ENCODE measurements at regions not wholly inside any gene's neighbourhood (a gene's known extent, or its start where the extent isn't known, plus 50 kb on each side); places are given as distances from the start of the nearest gene placed in this dataset.

DNA sequence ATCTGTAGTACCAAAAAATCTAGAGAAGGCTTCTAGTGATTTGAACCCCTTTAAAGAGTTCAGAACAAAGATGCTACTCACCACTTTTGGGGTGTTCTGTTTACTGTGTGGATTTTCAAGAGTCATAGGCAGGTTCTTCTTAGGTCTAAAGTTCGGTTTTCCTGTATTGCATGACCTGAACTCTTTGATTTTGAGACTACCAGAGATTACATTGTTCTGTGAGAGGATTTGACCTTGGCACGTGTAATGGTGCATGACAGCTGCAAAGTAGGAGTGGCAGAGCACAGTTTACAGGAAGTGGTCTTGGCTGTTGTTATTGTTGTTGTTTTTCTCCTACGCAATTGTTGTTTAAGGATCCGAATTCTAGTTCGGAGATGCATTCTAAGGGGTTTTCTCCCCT is 592.7 kb downstream of the EPHA7 start:
- DNase-seq, result no peak

DNA sequence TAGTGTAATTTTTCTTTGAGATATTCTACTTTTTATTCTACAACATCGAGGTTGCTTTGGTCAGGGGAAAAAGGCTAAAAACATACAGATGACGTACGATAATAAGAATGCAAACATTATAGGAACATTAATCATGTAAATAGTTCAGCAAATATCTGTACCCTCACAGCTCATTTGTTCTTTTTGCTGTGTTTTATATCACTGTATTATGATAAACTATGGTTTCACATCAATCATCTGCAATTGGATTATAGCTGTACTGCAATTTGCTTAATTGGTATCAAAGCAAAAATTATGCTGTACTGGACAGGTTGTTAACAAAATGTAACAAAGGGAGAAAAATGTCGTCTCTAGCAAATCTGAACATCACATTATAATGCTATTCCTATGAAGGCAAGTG is 597.1 kb downstream of the EPHA7 start:
- no peak for DNase-seq

DNA sequence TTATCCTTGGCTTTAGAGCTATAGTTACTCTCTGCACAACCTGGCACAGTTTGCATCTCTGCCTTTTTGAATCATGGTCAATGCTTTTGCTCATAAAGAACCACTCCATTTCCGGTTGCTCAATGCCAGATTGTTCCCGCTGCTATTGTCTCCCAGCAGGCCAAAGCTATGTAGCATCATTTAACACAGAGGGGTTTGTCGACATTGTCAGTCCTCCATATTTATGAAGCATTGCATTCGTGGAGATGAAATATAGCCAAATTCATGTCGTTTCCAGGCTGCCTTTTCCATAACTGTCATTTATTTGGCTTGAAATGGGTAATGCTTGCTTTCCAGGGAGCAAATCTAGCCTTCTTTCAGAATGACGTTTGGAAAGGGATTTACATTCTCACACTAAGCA is 598.8 kb downstream of the EPHA7 start:
- no peak for DNase-seq

DNA sequence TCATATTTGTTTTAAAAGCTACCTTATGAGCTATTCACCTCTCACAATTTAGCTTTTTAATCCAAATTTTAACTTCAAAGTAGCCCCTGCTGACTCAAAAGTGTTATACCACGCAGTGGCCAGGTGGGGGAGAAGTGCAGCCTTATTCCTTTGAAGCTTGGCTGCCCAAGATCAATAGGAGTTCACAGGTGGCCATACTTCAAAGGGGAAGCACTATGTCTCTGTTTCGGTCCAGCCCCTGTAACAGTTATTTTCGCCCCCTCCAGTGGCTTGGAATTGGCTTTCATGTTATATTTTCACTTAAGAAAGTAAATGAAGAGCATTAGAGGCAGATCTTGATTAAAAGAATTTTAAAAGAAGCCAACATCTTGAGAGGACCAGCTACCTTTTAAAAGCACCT is 608.4 kb downstream of the EPHA7 start:
- DNase-seq, result peak in 1 of 2 donors; percentile 12

DNA sequence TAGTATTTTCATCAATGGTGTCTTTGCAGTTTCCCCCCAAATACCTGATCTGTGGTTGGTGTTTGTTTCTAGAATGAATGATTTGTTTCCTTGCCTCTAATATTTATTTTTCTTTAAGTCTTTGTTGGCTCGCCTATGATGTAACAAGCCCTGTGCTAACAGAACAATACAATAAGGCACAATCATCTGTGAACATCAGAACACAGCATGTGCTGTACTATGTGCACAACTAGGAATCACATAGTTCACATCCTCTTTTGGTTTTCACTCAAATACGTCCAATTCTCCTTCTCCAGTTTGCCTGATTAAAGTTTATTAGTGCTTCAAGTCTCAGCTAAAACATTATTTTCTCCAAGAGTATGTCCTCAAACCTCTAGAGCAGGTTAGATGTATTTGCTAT is 613.1 kb downstream of the EPHA7 start:
- DNase-seq, result no peak

DNA sequence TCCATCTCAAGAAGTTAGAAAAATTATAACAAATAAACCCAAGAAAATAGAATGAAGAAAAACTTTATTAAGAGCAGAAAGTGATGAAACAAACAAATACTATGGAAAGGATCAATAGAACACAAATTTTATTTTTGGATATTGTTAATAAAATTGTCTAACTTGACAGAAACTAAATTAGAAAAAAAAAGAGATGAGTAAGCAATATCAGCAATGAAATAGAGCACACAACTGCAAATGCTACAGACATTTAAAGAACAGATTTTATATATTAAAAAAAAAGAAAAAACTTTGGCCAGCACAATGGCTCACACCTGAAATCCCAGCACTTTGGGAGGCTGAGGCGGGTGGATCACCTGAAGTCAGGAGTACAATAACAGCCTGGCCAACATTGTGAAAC is 628.0 kb downstream of the EPHA7 start:
- no peak for DNase-seq

DNA sequence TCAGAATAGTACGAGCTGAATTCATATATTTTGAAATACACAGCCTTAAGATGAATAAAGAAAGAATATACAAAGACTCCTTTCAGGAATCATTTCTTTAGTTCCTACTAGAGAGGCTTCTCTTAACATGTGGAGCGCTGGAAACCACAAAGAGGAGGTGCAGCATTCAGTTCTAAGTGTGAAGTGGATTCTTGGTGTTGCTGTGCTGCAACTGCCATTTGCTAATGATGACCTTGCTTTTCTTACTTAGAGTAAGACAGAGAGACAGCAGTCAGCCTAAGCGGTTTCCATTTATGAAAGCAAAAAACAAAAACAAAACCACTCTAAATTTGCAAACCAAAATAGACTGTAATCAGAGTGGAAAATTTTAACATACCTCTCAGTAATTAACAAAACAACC is 629.0 kb downstream of the EPHA7 start:
- no peak for DNase-seq

DNA sequence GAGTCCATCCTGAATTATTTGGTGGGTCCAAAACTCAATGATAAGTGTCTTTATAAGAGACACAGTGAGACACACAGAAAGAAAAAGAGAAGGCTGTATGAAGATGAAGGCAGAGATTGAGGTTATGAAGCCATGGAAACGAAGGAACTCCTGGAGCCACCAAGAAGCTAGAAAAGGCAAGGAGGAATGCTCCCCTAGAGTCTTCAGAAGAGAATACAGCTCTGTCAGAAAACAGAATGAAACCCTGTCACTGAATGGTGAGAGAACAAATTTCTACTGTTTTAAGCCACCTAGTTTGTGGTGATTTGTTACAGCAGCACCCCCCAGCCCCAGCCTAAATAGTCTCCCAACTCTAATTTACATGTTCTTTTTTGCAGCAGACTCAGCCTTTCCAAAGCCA is 635.1 kb downstream of the EPHA7 start:
- DNase-seq, result no peak

DNA sequence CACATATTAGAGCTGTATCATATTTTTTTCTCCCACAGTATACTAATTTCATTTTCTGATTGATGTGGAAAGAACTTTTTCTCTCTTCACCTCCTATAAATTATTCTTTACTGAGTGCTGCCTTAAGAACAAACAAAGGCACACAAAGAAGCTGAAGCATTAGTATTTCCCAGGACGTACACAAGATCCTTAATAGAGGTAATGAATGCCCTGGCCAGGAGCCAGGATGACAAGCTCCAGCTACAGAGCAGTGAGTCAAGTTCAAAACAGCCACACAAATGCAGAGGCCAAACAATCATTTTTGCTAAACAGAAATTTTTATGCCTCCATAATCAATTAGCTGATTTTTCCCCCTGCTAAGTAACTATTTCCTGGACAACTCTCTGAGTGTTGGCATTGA is 639.6 kb downstream of the EPHA7 start:
- DNase-seq, result peak; percentile 10 to 21

DNA sequence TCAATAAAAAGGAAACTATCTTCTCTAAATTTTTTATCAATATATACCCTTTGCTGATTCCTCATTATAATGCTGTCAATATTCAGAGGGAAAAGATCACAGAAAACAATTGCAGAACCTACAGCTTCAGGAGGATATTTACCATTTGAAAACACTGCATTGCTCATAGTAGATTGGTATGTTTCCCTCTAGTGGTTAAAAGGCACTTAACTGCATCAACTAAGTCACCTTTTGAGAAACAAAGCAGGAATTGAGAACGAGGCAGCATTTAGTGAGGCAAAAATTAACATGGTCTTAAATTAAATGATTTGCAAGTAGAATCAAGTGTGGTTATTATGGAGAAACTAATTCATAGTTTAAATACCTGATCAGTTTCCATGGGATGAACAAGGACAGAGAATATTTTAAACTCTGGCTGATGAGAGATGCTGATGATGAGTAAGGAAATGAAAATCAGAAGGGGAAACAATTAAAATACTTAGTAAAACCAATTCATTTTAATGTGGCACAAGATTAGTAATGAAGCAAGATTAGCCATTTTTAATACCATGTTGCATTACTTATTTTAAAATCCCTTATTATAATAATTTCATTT is 642.1 kb downstream of the EPHA7 start:
- peak; percentile 10 to 19 for DNase-seq

DNA sequence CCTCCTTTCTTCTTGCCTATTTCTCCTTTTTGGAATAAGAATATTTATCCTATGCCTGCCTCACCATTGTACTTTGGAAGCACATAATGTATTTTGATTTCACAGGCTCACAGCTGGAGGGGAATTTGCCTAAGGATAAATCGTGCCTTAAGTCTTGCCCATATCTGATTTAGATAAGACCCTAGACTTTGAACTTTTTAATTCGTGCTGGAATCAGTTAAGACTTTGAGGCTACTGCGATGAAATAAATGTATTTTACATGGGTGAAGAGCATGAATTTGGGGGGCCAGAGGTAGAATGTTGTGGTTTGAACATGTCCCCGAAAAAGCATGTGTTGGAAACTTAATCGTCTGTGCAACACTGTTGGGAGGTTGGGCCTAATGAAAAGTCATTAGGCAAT is 648.8 kb downstream of the EPHA7 start:
- no peak for DNase-seq

DNA sequence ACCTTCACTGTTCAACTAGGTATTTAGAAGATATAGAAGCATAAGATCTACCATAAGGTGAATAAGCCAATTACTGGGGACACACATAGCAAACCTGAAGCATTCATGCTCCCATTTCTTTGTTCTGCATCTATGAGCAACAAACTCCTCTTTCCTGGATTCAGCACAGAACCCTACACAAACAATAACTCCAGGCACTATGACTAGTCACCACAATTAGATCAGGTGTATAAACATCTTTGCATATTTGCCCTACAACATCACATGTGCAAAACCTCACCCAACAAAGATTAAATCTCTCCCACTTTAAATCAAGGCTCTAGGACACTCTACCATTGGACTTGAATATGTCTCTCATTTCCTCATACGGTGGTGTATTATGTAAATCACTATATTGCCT is 652.3 kb downstream of the EPHA7 start:
- DNase-seq, result no peak

DNA sequence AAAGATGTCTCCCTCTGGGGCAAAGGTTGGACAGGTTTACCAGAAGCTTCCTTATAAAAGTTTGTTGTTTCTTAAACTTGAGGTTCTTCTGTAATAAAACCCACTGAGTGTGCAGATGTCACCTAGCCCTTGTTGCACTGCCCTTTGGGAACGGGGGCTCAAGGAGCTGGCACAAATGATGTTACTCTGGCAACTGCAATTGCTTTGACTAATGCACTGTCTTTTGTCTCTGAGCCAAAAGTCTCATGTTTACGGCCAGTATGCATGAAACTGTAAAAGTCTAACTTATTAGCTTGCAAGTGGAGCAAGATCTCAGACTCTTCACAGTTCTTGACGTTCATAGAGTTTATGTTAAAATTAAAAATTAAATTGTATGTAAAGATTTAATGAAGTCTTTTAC is 655.7 kb downstream of the EPHA7 start:
- DNase-seq, result no peak

DNA sequence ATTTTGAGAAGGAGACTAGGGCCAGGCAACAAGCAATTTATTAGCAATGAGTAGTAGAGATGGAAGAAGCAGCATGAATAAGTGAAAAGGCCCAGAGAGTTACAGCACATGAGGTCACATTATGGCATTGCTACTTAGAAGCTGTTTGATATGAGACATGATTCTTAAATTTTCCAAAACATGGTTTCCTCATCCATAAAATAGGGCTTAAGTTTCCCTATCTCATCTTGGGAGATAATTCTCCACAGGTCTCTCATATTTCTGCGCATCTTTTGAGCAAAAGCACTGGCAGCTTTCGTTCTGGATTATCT is 656.1 kb downstream of the EPHA7 start:
- no peak for DNase-seq

DNA sequence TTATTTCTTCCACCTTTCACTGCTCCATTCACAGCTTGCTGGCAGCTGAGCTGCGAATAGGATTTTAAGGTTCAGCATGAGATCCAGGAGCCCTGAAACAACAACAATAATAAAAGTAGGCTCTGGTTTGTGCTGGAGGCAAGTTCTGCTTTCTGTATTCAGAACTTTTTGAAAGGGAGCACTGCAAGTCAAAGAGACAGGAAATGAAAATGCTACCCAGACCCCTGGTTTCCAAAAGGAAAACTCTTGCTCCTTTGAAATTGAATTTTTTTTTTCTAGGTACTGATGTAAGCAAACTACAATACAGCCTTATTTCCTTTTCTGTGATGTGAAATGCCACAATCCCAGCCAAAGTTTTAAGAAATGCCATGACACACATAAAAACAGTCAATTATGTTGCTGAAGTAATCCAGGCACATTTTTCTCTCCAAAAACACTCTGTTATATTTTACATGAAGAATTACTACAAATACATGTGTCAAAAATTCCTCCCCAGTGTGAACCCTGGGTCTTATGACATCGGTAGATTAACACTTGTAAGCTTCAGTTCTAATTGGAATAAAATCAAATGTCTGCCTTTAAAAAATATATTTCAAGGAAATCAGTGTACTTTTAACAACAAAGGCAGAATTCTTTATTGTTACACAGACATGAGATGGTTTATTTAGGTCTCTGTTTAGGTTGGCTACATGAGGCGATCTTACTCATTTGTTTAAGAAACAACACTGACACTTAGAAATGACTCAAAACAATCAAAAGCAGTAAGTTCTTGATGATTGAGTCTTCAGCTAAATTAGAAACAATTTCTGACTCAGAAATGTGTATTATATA is 656.7 kb downstream of the EPHA7 start:
- no peak for DNase-seq

DNA sequence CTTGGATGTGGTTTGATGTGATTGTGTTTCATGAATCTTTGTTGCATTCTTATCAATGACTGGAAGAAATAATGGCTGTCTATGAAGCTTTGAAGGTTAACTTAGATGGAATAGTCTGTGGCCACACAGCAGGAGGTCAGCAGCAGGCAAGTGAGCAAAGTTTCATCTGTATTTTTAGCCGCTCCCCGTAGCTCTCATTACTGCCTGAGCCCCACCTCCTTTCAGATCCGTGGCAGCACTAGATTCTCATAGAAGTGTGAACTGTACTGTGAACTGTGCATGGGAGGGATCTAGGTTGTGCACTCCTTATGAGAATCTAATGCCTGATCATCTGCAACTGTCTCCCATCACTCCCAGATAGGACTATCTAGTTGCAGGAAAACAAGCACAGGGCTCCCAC is 660.2 kb downstream of the EPHA7 start:
- DNase-seq, result no peak

DNA sequence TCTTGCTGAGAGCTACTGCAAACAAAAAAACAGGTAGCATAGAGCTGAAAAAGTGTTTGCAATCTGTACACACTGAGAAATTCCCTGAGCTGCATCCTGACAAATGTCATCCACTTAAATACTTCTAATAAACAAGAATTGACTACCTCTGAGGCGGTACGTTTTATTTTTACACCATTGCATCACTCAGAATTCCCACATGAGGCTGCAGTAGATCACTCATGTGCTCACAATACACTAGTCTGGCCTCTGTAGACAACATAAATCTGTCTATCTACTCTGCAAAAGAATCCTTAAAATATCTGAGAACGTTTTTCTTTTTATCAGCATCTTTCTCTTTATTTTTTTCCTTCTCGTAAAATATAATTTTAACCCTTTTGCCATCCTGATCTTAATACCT is 661.4 kb downstream of the EPHA7 start:
- DNase-seq, result no peak

DNA sequence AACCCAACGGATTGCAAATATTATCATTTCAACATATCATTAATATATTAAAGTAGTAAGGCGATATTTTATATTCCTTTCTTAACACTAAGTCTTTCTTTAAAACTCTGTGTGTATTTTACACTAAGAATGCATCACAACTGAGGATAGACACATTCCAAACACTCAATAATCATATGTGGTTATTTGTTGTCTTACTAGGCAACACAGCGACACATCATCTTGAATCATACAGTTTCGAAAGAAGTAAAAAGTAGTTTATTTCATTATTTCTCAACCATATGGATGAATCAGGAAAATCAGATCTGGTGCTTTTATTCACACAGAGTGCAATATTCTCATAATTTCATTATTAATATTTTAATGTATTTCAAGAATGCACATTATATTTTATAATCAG is 662.4 kb downstream of the EPHA7 start:
- DNase-seq, result no peak

DNA sequence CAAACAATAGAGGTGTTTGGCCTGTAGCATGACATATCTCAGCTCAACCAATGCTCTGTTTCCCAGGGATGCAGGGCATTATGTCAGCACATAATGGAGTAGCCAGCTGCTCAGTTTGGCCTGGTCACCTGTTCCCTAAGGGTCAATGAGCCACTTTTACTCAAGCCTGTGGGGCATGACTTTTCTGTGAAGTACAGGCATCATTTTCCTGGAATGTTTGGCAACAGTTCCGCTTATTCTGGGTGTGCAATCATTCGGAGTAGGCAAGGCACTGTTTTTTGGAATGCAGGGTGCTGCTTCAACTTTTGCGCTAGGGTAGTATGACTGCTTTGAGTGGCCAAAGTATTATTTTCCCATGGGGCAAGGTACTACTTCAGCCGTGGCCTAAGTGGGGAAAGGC is 665.4 kb downstream of the EPHA7 start:
- DNase-seq, result no peak

DNA sequence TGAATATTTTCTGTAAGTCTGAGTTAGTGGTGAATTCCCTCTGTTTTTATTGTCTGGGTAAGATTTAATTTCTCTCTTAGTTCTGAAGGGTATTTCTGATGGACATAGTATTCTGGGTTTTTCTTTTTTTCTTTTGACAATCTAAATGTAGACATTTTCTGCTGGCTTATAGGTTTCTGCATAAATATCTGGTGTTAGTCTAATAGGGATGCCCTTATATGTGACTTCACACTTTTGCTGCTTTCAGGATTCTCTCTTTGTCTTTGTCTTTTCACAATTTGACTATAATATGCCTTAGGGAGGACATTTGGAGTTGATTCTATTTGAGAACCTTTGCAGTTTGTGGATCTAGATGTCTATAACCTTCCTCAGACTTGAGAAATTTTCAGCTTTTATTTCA is 667.2 kb downstream of the EPHA7 start:
- DNase-seq, result no peak

DNA sequence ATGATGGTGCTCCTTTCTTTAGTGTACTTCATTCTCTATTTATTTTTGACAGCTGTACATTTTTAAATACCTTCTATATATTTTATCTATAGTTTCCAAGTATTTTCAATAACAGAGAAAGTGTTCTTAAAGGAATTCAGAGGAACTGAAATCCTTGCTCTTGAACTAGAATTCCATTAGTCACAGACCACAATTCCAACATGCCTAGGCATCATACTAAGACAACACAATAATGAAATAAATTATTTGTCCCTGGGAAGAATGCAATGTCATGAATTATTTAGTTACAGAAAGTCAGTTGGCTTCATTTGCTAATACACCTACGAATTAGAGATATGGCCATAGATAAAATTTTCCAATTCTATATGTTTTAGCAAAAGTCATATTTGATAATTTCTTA is 671.2 kb downstream of the EPHA7 start:
- no peak for DNase-seq

DNA sequence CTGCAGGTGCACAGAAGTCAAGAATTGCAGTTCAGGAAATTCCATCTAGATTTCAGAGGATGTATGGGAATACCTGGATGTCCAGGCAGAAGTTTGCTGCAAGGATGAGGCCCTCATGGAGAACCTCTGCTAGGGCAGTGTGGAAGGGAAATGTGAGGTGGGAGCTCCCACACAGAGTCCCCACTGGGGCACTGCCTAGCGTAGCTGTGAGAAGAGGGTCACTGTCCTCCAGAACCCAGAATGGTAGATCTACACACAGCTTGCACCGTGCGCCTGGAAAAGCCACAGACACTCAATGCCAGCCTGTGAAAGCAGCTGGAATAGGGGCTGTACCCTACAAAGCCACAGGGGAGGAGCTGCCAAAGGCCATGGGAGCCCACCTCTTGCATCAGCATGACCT is 681.4 kb downstream of the EPHA7 start:
- no peak for DNase-seq

DNA sequence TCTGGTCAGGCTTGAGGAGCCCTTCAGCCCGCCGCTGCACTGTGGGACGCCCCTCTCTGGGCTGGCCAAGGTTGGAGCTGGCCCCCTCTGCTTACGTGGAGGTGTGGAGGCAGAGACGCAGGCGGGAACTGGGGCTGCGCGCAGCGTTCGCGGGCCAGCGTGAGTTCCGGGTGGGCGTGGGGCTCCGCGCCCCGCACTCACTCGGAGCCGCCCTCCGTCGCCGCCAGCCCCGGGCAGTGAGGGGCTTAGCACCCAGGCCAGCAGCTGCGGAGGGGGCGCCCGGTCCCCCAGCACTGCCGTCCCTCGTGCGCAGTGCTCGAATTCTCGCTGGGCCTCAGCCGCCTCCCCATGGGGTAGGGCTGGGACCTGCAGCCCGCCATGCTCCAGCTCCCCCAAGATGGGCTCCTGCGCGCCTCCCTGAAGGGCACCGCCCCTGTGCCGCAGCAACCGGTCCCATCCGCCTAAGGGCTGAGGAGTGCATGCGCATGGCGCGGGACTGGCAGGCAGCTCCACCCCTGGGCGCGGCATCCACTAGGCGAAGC is 695.9 kb downstream of the EPHA7 start:
- DNase-seq, result no peak

DNA sequence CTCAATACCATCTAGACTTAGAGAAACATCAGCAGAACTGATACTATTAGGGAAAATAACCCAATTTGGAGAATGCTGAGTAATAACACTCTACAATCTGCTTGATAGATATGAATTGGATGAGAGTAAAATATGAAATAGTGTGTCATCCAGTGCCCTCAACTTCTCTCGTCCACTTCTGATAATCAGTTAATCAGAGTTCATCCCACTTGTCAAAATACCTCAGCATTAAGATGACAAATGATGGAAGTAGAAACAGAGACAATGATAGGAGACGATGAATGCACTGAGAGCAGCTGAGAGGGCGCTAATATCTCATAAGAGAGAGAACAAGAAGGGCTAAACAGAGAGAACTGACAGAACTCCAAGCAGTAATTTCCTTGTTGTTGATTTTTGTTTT is 699.6 kb downstream of the EPHA7 start:
- DNase-seq, result no peak

Measured in right lung (tissue), 2 donors.